ENCODE measurements at regions not wholly inside any gene's neighbourhood (a gene's known extent, or its start where the extent isn't known, plus 50 kb on each side); places are given as distances from the start of the nearest gene placed in this dataset.

GRCh38 chr4:123599061-123599919, 202.7 kb downstream of the SPRY1 start (continued):
- TF ChIP-seq ARID4B (CRISPR knock-in tag; IDR thresholded peaks at IDR 0.05; ENCODE audit: borderline replicate concordance) (no peak), ZNF281 (CRISPR knock-in tag; IDR thresholded peaks at IDR 0.05) (no peak), RORB (CRISPR knock-in tag; IDR thresholded peaks at IDR 0.05) (no peak), MLX (CRISPR knock-in tag; IDR thresholded peaks at IDR 0.05) (no peak), CTCF (IDR thresholded peaks at IDR 0.05) (no peak), FOXP4 (CRISPR knock-in tag; IDR thresholded peaks at IDR 0.05) (no peak), ZNF121 (CRISPR knock-in tag; IDR thresholded peaks at IDR 0.05) (no peak), PRDM15 (CRISPR knock-in tag; IDR thresholded peaks at IDR 0.05) (no peak), ZNF416 (CRISPR knock-in tag; IDR thresholded peaks at IDR 0.05) (no peak)

Data from WTC11 (cell line).